Activated CD8-positive, alpha-beta memory T cell treated with anti-CD3 and anti-CD28 coated beads, Interleukin-2, amount 10 ng/mL, durations not matched to agents 7 days and 5 days (primary cell): ENCODE measurements at regions not wholly inside any gene's neighbourhood (a gene's known extent, or its start where the extent isn't known, plus 50 kb on each side); places are given as distances from the start of the nearest gene placed in this dataset.
"Not testable (repeated sequence)": the region's sequence is repeated elsewhere in the genome, so short reads cannot be mapped to it uniquely, and the experiment has no call there.

Experiments used
- ATAC-seq: fragments of 150-1000 bp; cut with Tn5 transposase; one replicate; pipeline ENCODE4 v1.10.0; 2021; ENCODE audit warnings: moderate library complexity
- CTCF ChIA-PET: fragments of 350-600 bp; sonication (Branson Sonifier 250); formaldehyde crosslinking; loops from one replicate; lab custom pipeline; 2021; ENCODE audit warnings: antibody characterized with exemption; lab: Charles Lee
- DNase-seq: peaks from one replicate; pipeline ENCODE4 v3.0.0-alpha.2; 2020
- H3K27ac Mint-ChIP-seq: one replicate; pipeline ENCODE4 v1.8.0; 2021; ENCODE audit warnings: mild to moderate bottlenecking, mixed read lengths
- H3K27me3 Mint-ChIP-seq: one replicate; pipeline ENCODE4 v1.8.0; 2021; ENCODE audit warnings: mixed read lengths
- H3K36me3 Mint-ChIP-seq: one replicate; pipeline ENCODE4 v1.8.0; 2021; ENCODE audit warnings: mild to moderate bottlenecking, mixed read lengths
- H3K4me1 Mint-ChIP-seq: one replicate; pipeline ENCODE4 v1.8.0; 2021; ENCODE audit warnings: mixed read lengths
- H3K4me3 Mint-ChIP-seq: one replicate; pipeline ENCODE4 v1.8.0; 2021; ENCODE audit warnings: mild to moderate bottlenecking, moderate library complexity, mixed read lengths
- H3K9me3 Mint-ChIP-seq: one replicate; pipeline ENCODE4 v1.8.0; 2022; ENCODE audit warnings: low read depth, mixed read lengths

GRCh38 chr3:99586701-99587100 lies 51.7 kb upstream of the COL8A1 start:
- Mint-ChIP-seq H3K27me3 (no peaks in the 10 kb centered on the region), H3K4me1 (no peaks in the 10 kb centered on the region), H3K9me3 (no peaks in the 10 kb centered on the region), H3K4me3 (no peak overlapping the region), H3K27ac (no peak overlapping the region), H3K36me3 (no peaks in the 10 kb centered on the region)
- ATAC-seq, result no peak
- no peak for DNase-seq
- CTCF ChIA-PET, result no interaction called here

GRCh38 chr3:99579965-99580364 lies 58.4 kb upstream of the COL8A1 start:
- no peaks in the 10 kb centered on the region for H3K36me3 Mint-ChIP-seq
- ATAC-seq, result no peak
- CTCF ChIA-PET, result no interaction called here
- DNase-seq, result no peak
- H3K9me3 Mint-ChIP-seq, result no peaks in the 10 kb centered on the region
- no peak overlapping the region for H3K27ac Mint-ChIP-seq
- H3K4me3 Mint-ChIP-seq, result no peak overlapping the region
- H3K4me1 Mint-ChIP-seq, result no peaks in the 10 kb centered on the region
- no peaks in the 10 kb centered on the region for H3K27me3 Mint-ChIP-seq

GRCh38 chr3:99579246-99579645 lies 59.1 kb upstream of the COL8A1 start:
- H3K27ac Mint-ChIP-seq, result no peak overlapping the region
- CTCF ChIA-PET, result interaction anchor here (0.6 kb wide), 1 partner anchor 19 kb away, joined by 3 read pairs; no protein-coding TSS in a partner anchor
- H3K27me3 Mint-ChIP-seq, result no peaks in the 10 kb centered on the region
- DNase-seq (no peak), ATAC-seq (no peak)
- H3K36me3 Mint-ChIP-seq, result no peaks in the 10 kb centered on the region
- no peak overlapping the region for H3K4me3 Mint-ChIP-seq
- H3K4me1 Mint-ChIP-seq, result no peaks in the 10 kb centered on the region
- no peaks in the 10 kb centered on the region for H3K9me3 Mint-ChIP-seq

GRCh38 chr3:99578339-99578970 lies 59.9 kb upstream of the COL8A1 start:
- DNase-seq (no peak), ATAC-seq (no peak)
- no peaks in the 10 kb centered on the region for H3K9me3 Mint-ChIP-seq
- no peak overlapping the region for H3K27ac Mint-ChIP-seq
- no peak overlapping the region for H3K4me3 Mint-ChIP-seq
- CTCF ChIA-PET, result no interaction called here
- H3K4me1 Mint-ChIP-seq, result no peaks in the 10 kb centered on the region
- H3K36me3 Mint-ChIP-seq, result no peaks in the 10 kb centered on the region
- H3K27me3 Mint-ChIP-seq, result no peaks in the 10 kb centered on the region

GRCh38 chr3:99576904-99577559 lies 61.4 kb upstream of the COL8A1 start:
- Mint-ChIP-seq H3K27ac (no peak overlapping the region), H3K9me3 (no peaks in the 10 kb centered on the region), H3K4me1 (no peaks in the 10 kb centered on the region), H3K36me3 (no peaks in the 10 kb centered on the region), H3K27me3 (no peaks in the 10 kb centered on the region), H3K4me3 (no peak overlapping the region)
- DNase-seq, result no peak
- CTCF ChIA-PET, result no interaction called here
- no peak for ATAC-seq

GRCh38 chr3:99575683-99576082 lies 62.7 kb upstream of the COL8A1 start:
- CTCF ChIA-PET, result no interaction called here
- H3K27ac Mint-ChIP-seq, result no peak overlapping the region

GRCh38 chr3:99570061-99570460 lies 68.3 kb upstream of the COL8A1 start:
- Mint-ChIP-seq H3K27me3 (no peaks in the 10 kb centered on the region), H3K4me1 (no peaks in the 10 kb centered on the region), H3K36me3 (no peaks in the 10 kb centered on the region), H3K27ac (no peak overlapping the region), H3K4me3 (no peak overlapping the region), H3K9me3 (peaks cover 4% of the 10 kb centered on the region)
- no peak for ATAC-seq
- CTCF ChIA-PET, result no interaction called here
- no peak for DNase-seq

More at GRCh38 chr3:99575683-99576082, 62.7 kb upstream of the COL8A1 start:
- ATAC-seq (no peak), DNase-seq (no peak)
- H3K4me3 Mint-ChIP-seq, result no peak overlapping the region
- H3K36me3 Mint-ChIP-seq, result no peaks in the 10 kb centered on the region
- H3K9me3 Mint-ChIP-seq, result no peaks in the 10 kb centered on the region
- no peaks in the 10 kb centered on the region for H3K4me1 Mint-ChIP-seq
- no peaks in the 10 kb centered on the region for H3K27me3 Mint-ChIP-seq

- no peaks in the 10 kb centered on the region for H3K36me3 Mint-ChIP-seq
- no peaks in the 10 kb centered on the region for H3K27me3 Mint-ChIP-seq
- CTCF ChIA-PET, result no interaction called here
- no peaks in the 10 kb centered on the region for H3K4me1 Mint-ChIP-seq
- ATAC-seq (no peak), DNase-seq (no peak)
- H3K27ac Mint-ChIP-seq, result no peak overlapping the region
- peaks cover 4% of the 10 kb centered on the region for H3K9me3 Mint-ChIP-seq
- H3K4me3 Mint-ChIP-seq, result no peak overlapping the region
Observed at GRCh38 chr3:99568663-99569335, 69.6 kb upstream of the COL8A1 start.

GRCh38 chr3:99565331-99565730 lies 73.1 kb upstream of the COL8A1 start:
- H3K4me3 Mint-ChIP-seq, result no peak overlapping the region
- H3K9me3 Mint-ChIP-seq, result peaks cover 4% of the 10 kb centered on the region
- H3K4me1 Mint-ChIP-seq, result no peaks in the 10 kb centered on the region
- CTCF ChIA-PET, result no interaction called here
- DNase-seq (no peak), ATAC-seq (no peak)
- no peak overlapping the region for H3K27ac Mint-ChIP-seq
- no peaks in the 10 kb centered on the region for H3K27me3 Mint-ChIP-seq
- H3K36me3 Mint-ChIP-seq, result no peaks in the 10 kb centered on the region

GRCh38 chr3:99562990-99563607 lies 75.3 kb upstream of the COL8A1 start:
- Mint-ChIP-seq H3K4me3 (no peak overlapping the region), H3K36me3 (no peaks in the 10 kb centered on the region), H3K4me1 (no peaks in the 10 kb centered on the region), H3K27me3 (no peaks in the 10 kb centered on the region), H3K9me3 (peaks cover 4% of the 10 kb centered on the region), H3K27ac (no peak overlapping the region)
- DNase-seq (no peak), ATAC-seq (no peak)
- CTCF ChIA-PET, result interaction anchor here (1.6 kb wide), 1 partner anchor 80 kb away, joined by 3 read pairs; no protein-coding TSS in a partner anchor

GRCh38 chr3:99562138-99562537 lies 76.3 kb upstream of the COL8A1 start:
- H3K36me3 Mint-ChIP-seq, result no peaks in the 10 kb centered on the region
- ATAC-seq, result no peak
- no peaks in the 10 kb centered on the region for H3K4me1 Mint-ChIP-seq
- CTCF ChIA-PET, result no interaction called here
- no peaks in the 10 kb centered on the region for H3K27me3 Mint-ChIP-seq
- DNase-seq, result no peak
- no peak overlapping the region for H3K27ac Mint-ChIP-seq
- H3K9me3 Mint-ChIP-seq, result peaks cover 4% of the 10 kb centered on the region
- no peak overlapping the region for H3K4me3 Mint-ChIP-seq

GRCh38 chr3:99561056-99561455 lies 77.3 kb upstream of the COL8A1 start:
- no peak for ATAC-seq
- H3K36me3 Mint-ChIP-seq, result no peaks in the 10 kb centered on the region
- H3K27ac Mint-ChIP-seq, result no peak overlapping the region
- H3K9me3 Mint-ChIP-seq, result no peaks in the 10 kb centered on the region
- DNase-seq, result no peak
- no peak overlapping the region for H3K4me3 Mint-ChIP-seq
- no peaks in the 10 kb centered on the region for H3K27me3 Mint-ChIP-seq
- CTCF ChIA-PET, result no interaction called here
- no peaks in the 10 kb centered on the region for H3K4me1 Mint-ChIP-seq

- H3K4me3 Mint-ChIP-seq, result no peak overlapping the region
- H3K9me3 Mint-ChIP-seq, result no peaks in the 10 kb centered on the region
- no peaks in the 10 kb centered on the region for H3K4me1 Mint-ChIP-seq
- no peak for DNase-seq
- no peak for ATAC-seq
- H3K27me3 Mint-ChIP-seq, result no peaks in the 10 kb centered on the region
- H3K36me3 Mint-ChIP-seq, result no peaks in the 10 kb centered on the region
- CTCF ChIA-PET, result no interaction called here
- no peak overlapping the region for H3K27ac Mint-ChIP-seq
Observed at GRCh38 chr3:99559196-99559595, 79.2 kb upstream of the COL8A1 start.

- H3K9me3 Mint-ChIP-seq, ATAC-seq, DNase-seq, CTCF ChIA-PET, H3K27ac Mint-ChIP-seq, H3K4me1 Mint-ChIP-seq, H3K36me3 Mint-ChIP-seq, H3K4me3 Mint-ChIP-seq, H3K27me3 Mint-ChIP-seq: not testable (repeated sequence)
Observed at GRCh38 chr3:99555885-99556284, 82.5 kb upstream of the COL8A1 start.
